ENCODE measurements at regions not wholly inside any gene's neighbourhood (a gene's known extent, or its start where the extent isn't known, plus 50 kb on each side); places are given as distances from the start of the nearest gene placed in this dataset.

GRCh38 chr10:28778524-28778923, 101.2 kb downstream of the BAMBI start:
- no peak for DNase-seq
- intact Hi-C loops (cut with DNase I): no loop called here

- intact Hi-C loops (cut with DNase I): no loop called here
- DNase-seq: no peak
Observed at GRCh38 chr10:28781296-28781695, 104.0 kb downstream of the BAMBI start.

- intact Hi-C loops (cut with DNase I): no loop called here
- DNase-seq: no peak
Observed at GRCh38 chr10:28783087-28783486, 105.8 kb downstream of the BAMBI start.

GRCh38 chr10:28785018-28785417, 107.7 kb downstream of the BAMBI start:
- intact Hi-C loops (cut with DNase I): loop anchor here (5.0 kb wide), 1 partner anchor 108 kb away; the partner anchor contains the start of gene BAMBI
- DNase-seq: no peak

GRCh38 chr10:28788252-28788651, 110.9 kb downstream of the BAMBI start:
- no peak for DNase-seq
- intact Hi-C loops (cut with DNase I): loop anchor here (5.0 kb wide), 1 partner anchor 111 kb away; the partner anchor contains the start of gene BAMBI

- intact Hi-C loops (cut with DNase I): loop anchor here (5.0 kb wide), 1 partner anchor 111 kb away; the partner anchor contains the start of gene BAMBI
- peak in 6 of 10 donors; percentile 18 to 92 (median 52) for DNase-seq
Observed at GRCh38 chr10:28788762-28789161, 111.4 kb downstream of the BAMBI start.

GRCh38 chr10:28790146-28790545, 112.8 kb downstream of the BAMBI start:
- DNase-seq: peak in 1 of 10 donors; percentile 20
- intact Hi-C loops (cut with DNase I): no loop called here

- DNase-seq: no peak
- intact Hi-C loops (cut with DNase I): no loop called here
Observed at GRCh38 chr10:28793482-28793881, 116.2 kb downstream of the BAMBI start.

GRCh38 chr10:28794986-28795385, 117.7 kb downstream of the BAMBI start:
- intact Hi-C loops (cut with DNase I): no loop called here

GRCh38 chr10:28796606-28797512, 119.5 kb downstream of the BAMBI start:
- intact Hi-C loops (cut with DNase I): no loop called here
- DNase-seq: no peak

More at GRCh38 chr10:28794986-28795385, 117.7 kb downstream of the BAMBI start:
- no peak for DNase-seq

- intact Hi-C loops (cut with DNase I): no loop called here
- no peak for DNase-seq
Observed at GRCh38 chr10:28797904-28798371, 120.6 kb downstream of the BAMBI start.

- intact Hi-C loops (cut with DNase I): no loop called here
Observed at GRCh38 chr10:28798428-28798955, 121.2 kb downstream of the BAMBI start.

GRCh38 chr10:28798964-28799363, 121.6 kb downstream of the BAMBI start:
- intact Hi-C loops (cut with DNase I): no loop called here
- DNase-seq: no peak

More at GRCh38 chr10:28798428-28798955, 121.2 kb downstream of the BAMBI start:
- no peak for DNase-seq

- DNase-seq: no peak
- intact Hi-C loops (cut with DNase I): no loop called here
Observed at GRCh38 chr10:28800144-28800543, 122.8 kb downstream of the BAMBI start.

GRCh38 chr10:28801247-28801646, 123.9 kb downstream of the BAMBI start:
- intact Hi-C loops (cut with DNase I): no loop called here
- no peak for DNase-seq

GRCh38 chr10:28801869-28802268, 124.5 kb downstream of the BAMBI start:
- DNase-seq: no peak
- intact Hi-C loops (cut with DNase I): no loop called here

- intact Hi-C loops (cut with DNase I): no loop called here
- DNase-seq: no peak
Observed at GRCh38 chr10:28805390-28805789, 128.1 kb downstream of the BAMBI start.

- DNase-seq: no peak
- intact Hi-C loops (cut with DNase I): no loop called here
Observed at GRCh38 chr10:28806488-28806941, 129.2 kb downstream of the BAMBI start.

GRCh38 chr10:28806951-28807759, 129.8 kb downstream of the BAMBI start:
- intact Hi-C loops (cut with DNase I): no loop called here
- no peak for DNase-seq

GRCh38 chr10:28807760-28808613, 130.7 kb downstream of the BAMBI start:
- no peak for DNase-seq
- intact Hi-C loops (cut with DNase I): no loop called here
